Neural progenitor cell (in vitro differentiated cells): ENCODE measurements at regions not wholly inside any gene's neighbourhood (a gene's known extent, or its start where the extent isn't known, plus 50 kb on each side); places are given as distances from the start of the nearest gene placed in this dataset.
"Not testable (repeated sequence)": the region's sequence is repeated elsewhere in the genome, so short reads cannot be mapped to it uniquely, and the experiment has no call there.

Experiments used
- DNase-seq: peaks from one replicate; pipeline ENCODE4 v3.0.0-alpha.2; 2016; ENCODE audit warnings: low spot score
- H2AFZ ChIP-seq: fragments of 200-600 bp; sonication (generic); replicated peaks from 2 replicates; pipeline ENCODE4 v1.6.1; 2016; ENCODE audit warnings: antibody characterized with exemption
- H3F3A ChIP-seq: fragments of 200-600 bp; sonication (generic); 2 replicates; pipeline ENCODE4 v1.6.1; 2016; ENCODE audit warnings: antibody characterized with exemption, low read depth
- H3K27ac ChIP-seq: fragments of 200-600 bp; sonication (generic); 2 replicates; pipeline ENCODE4 v1.5.1; 2016; ENCODE audit warnings: mild to moderate bottlenecking
- H3K27me3 ChIP-seq: fragments of 200-600 bp; sonication (generic); 2 replicates; pipeline ENCODE4 v1.6.1; 2016; ENCODE audit warnings: mild to moderate bottlenecking, moderate library complexity
- H3K36me3 ChIP-seq: fragments of 200-600 bp; sonication (generic); 2 replicates; pipeline ENCODE4 v1.5.1; 2016
- H3K4me1 ChIP-seq: fragments of 200-600 bp; sonication (generic); 2 replicates; pipeline ENCODE4 v1.6.1; 2016; ENCODE audit warnings: mixed run types
- H3K4me2 ChIP-seq: fragments of 200-600 bp; sonication (generic); 2 replicates; pipeline ENCODE4 v1.6.1; 2016
- H3K4me3 ChIP-seq: fragments of 200-600 bp; sonication (generic); 2 replicates; pipeline ENCODE4 v1.5.1; 2016
- H3K79me2 ChIP-seq: fragments of 200-600 bp; sonication (generic); 2 replicates; pipeline ENCODE4 v1.6.1; 2016; ENCODE audit warnings: low read depth
- H3K9ac ChIP-seq: fragments of 200-600 bp; sonication (generic); 2 replicates; pipeline ENCODE4 v1.6.1; 2016
- H3K9me3 ChIP-seq: fragments of 200-600 bp; sonication (generic); 2 replicates; pipeline ENCODE4 v1.5.1; 2016; ENCODE audit warnings: low read depth
- H4K20me1 ChIP-seq: fragments of 200-600 bp; sonication (generic); 2 replicates; pipeline ENCODE4 v1.6.1; 2016; ENCODE audit warnings: low read depth
- H3K27ac Mint-ChIP-seq: 3 replicates; pipeline ENCODE4 v1.8.0; 2021; ENCODE audit warnings: mixed read lengths
- H3K27me3 Mint-ChIP-seq: 2 replicates; pipeline ENCODE4 v1.8.0; 2022; ENCODE audit warnings: low read depth, mild to moderate bottlenecking, inconsistent platforms, moderate library complexity, mixed read lengths; ENCODE audit not compliant: insufficient read depth
- H3K36me3 Mint-ChIP-seq: 3 replicates; pipeline ENCODE4 v1.8.0; 2021; ENCODE audit warnings: mixed read lengths
- H3K4me1 Mint-ChIP-seq: 3 replicates; pipeline ENCODE4 v1.8.0; 2021; ENCODE audit warnings: mixed read lengths
- H3K4me3 Mint-ChIP-seq: 3 replicates; pipeline ENCODE4 v1.8.0; 2021; ENCODE audit warnings: mild to moderate bottlenecking, moderate library complexity, mixed read lengths
- H3K9me3 Mint-ChIP-seq: 3 replicates; pipeline ENCODE4 v1.8.0; 2020; ENCODE audit warnings: mixed read lengths
- CTCF ChIP-seq: fragments of 200-600 bp; sonication (generic); IDR thresholded peaks from 2 replicates; pipeline ENCODE4 v1.5.1; 2017; ENCODE audit warnings: antibody characterized with exemption, mild to moderate bottlenecking
- EZH2 ChIP-seq: fragments of 200-600 bp; sonication (generic); IDR thresholded peaks from 2 replicates; pipeline ENCODE4 v1.6.1; 2017; ENCODE audit warnings: antibody characterized with exemption, mild to moderate bottlenecking, moderate library complexity
- EZH2phosphoT487 ChIP-seq: fragments of 200-600 bp; sonication (generic); IDR thresholded peaks from 2 replicates; pipeline ENCODE4 v1.6.1; 2017; ENCODE audit warnings: antibody characterized with exemption

- no peaks in the 10 kb centered on the region for H3K36me3 ChIP-seq
- H3K4me2 ChIP-seq: no peak overlapping the region
- Mint-ChIP-seq H3K27me3 (peaks cover 9% of the 10 kb centered on the region), H3K36me3 (peaks cover 50% of the 10 kb centered on the region), H3K27ac (no peak overlapping the region), H3K4me1 (no peaks in the 10 kb centered on the region), H3K4me3 (no peak overlapping the region), H3K9me3 (peaks cover 58% of the 10 kb centered on the region)
- no peak overlapping the region for H2AFZ ChIP-seq
- H4K20me1 ChIP-seq: no peaks in the 10 kb centered on the region
- H3F3A ChIP-seq: no peaks in the 10 kb centered on the region
- no peaks in the 10 kb centered on the region for H3K27me3 ChIP-seq
- H3K79me2 ChIP-seq: no peaks in the 10 kb centered on the region
- DNase-seq: no peak
- H3K9ac ChIP-seq: no peak overlapping the region
- H3K4me3 ChIP-seq: no peak overlapping the region
- no peaks in the 10 kb centered on the region for H3K9me3 ChIP-seq
- H3K27ac ChIP-seq: no peak overlapping the region
- no peaks in the 10 kb centered on the region for H3K4me1 ChIP-seq
- no peak for TF ChIP-seq EZH2phosphoT487
- TF ChIP-seq EZH2: no peak
- no peak for TF ChIP-seq CTCF
Observed at GRCh38 chr13:22893777-22894176, 287.0 kb upstream of the SGCG start.

- no peak overlapping the region for H3K9ac ChIP-seq
- H3K4me3 Mint-ChIP-seq: no peak overlapping the region
- no peaks in the 10 kb centered on the region for H3K79me2 ChIP-seq
- H3K36me3 ChIP-seq: no peaks in the 10 kb centered on the region
- no peaks in the 10 kb centered on the region for H3K27me3 ChIP-seq
- no peak overlapping the region for H2AFZ ChIP-seq
- no peaks in the 10 kb centered on the region for H4K20me1 ChIP-seq
- no peaks in the 10 kb centered on the region for H3F3A ChIP-seq
- no peaks in the 10 kb centered on the region for H3K4me1 ChIP-seq
- H3K27me3 Mint-ChIP-seq: peaks cover 9% of the 10 kb centered on the region
- peaks cover 53% of the 10 kb centered on the region for H3K36me3 Mint-ChIP-seq
- H3K27ac ChIP-seq: no peak overlapping the region
- TF ChIP-seq EZH2 (no peak), EZH2phosphoT487 (no peak), CTCF (no peak)
- H3K4me1 Mint-ChIP-seq: no peaks in the 10 kb centered on the region
- peaks cover 4% of the 10 kb centered on the region for H3K9me3 ChIP-seq
- no peak overlapping the region for H3K4me2 ChIP-seq
- peaks cover 63% of the 10 kb centered on the region for H3K9me3 Mint-ChIP-seq
- no peak overlapping the region for H3K4me3 ChIP-seq
- DNase-seq: no peak
- no peak overlapping the region for H3K27ac Mint-ChIP-seq
Observed at GRCh38 chr13:22897571-22898314, 283.0 kb upstream of the SGCG start.

- H3K9me3 Mint-ChIP-seq: peaks cover 53% of the 10 kb centered on the region
- H3K36me3 Mint-ChIP-seq: peaks cover 42% of the 10 kb centered on the region
Observed at GRCh38 chr13:22900416-22900951, 280.3 kb upstream of the SGCG start.

GRCh38 chr13:22903301-22903700 lies 277.5 kb upstream of the SGCG start:
- Histone ChIP-seq H3F3A (no peaks in the 10 kb centered on the region), H3K27me3 (no peaks in the 10 kb centered on the region), H3K9me3 (peaks cover 4% of the 10 kb centered on the region), H4K20me1 (no peaks in the 10 kb centered on the region), H2AFZ (no peak overlapping the region), H3K9ac (no peak overlapping the region), H3K4me1 (no peaks in the 10 kb centered on the region), H3K79me2 (no peaks in the 10 kb centered on the region), H3K27ac (no peak overlapping the region), H3K36me3 (no peaks in the 10 kb centered on the region), H3K4me2 (no peak overlapping the region), H3K4me3 (no peak overlapping the region)
- TF ChIP-seq CTCF (no peak), EZH2 (no peak), EZH2phosphoT487 (no peak)
- H3K27me3 Mint-ChIP-seq: peaks cover 3% of the 10 kb centered on the region
- H3K27ac Mint-ChIP-seq: no peak overlapping the region
- DNase-seq: no peak
- peaks cover 40% of the 10 kb centered on the region for H3K9me3 Mint-ChIP-seq
- H3K36me3 Mint-ChIP-seq: peaks cover 45% of the 10 kb centered on the region
- H3K4me3 Mint-ChIP-seq: no peak overlapping the region
- no peaks in the 10 kb centered on the region for H3K4me1 Mint-ChIP-seq

More at GRCh38 chr13:22900416-22900951, 280.3 kb upstream of the SGCG start:
- not testable (repeated sequence) for H3K4me1 Mint-ChIP-seq, H3K9ac ChIP-seq, H3F3A ChIP-seq, H3K27ac ChIP-seq, H3K4me1 ChIP-seq, H3K79me2 ChIP-seq, H3K4me3 ChIP-seq, H3K4me2 ChIP-seq, H4K20me1 ChIP-seq, H3K4me3 Mint-ChIP-seq, H3K9me3 ChIP-seq, DNase-seq, H3K36me3 ChIP-seq, H2AFZ ChIP-seq, H3K27ac Mint-ChIP-seq, H3K27me3 ChIP-seq
- peaks cover 12% of the 10 kb centered on the region for H3K27me3 Mint-ChIP-seq
